Vagina (tissue), 2 donors: ENCODE measurements at regions not wholly inside any gene's neighbourhood (a gene's known extent, or its start where the extent isn't known, plus 50 kb on each side); places are given as distances from the start of the nearest gene placed in this dataset.

Experiments
- CTCF ChIP-seq, 3 experiments: fragments of 450-650 bp in 2 of 3; fragments of 200-600 bp in 1 of 3; sonication (generic) in 1 of 3; IDR thresholded peaks; one replicate each; pipeline ENCODE4 v1.5.1; 2017 to 2019; ENCODE audit warnings: antibody characterized with exemption in 3 of 3, mild to moderate bottlenecking in 2 of 3, moderate library complexity in 2 of 3
- POLR2AphosphoS5 ChIP-seq, 2 donors: sonication (generic); formaldehyde crosslinking; IDR thresholded peaks; one replicate each; pipeline ENCODE4 v1.9.0; 2017; ENCODE audit warnings: antibody characterized with exemption in 2 of 2, mild to moderate bottlenecking in 2 of 2, low read depth in 1 of 2; ENCODE audit not compliant: insufficient read depth in 1 of 2

- TF ChIP-seq CTCF (IDR thresholded peaks at IDR 0.05) (no peak), POLR2AphosphoS5 (IDR thresholded peaks at IDR 0.05; ENCODE audit: insufficient read depth in 1 of 2, low read depth in 1 of 2) (no peak)
Measured at GRCh38 chr22:49100316-49100715, 727.4 kb downstream of the BRD1 start.
